Activated CD4-positive, alpha-beta memory T cell treated with anti-CD3 and anti-CD28 coated beads for 36 hours (primary cell): ENCODE measurements at regions not wholly inside any gene's neighbourhood (a gene's known extent, or its start where the extent isn't known, plus 50 kb on each side); places are given as distances from the start of the nearest gene placed in this dataset.

ENCODE experiments used
- CTCF ChIA-PET: fragments of 350-600 bp; sonication (Branson Sonifier 250); formaldehyde crosslinking; loops from one replicate; lab custom pipeline; 2021; ENCODE audit warnings: antibody characterized with exemption, inconsistent platforms; lab: Charles Lee
- POLR2A ChIA-PET: fragments of 350-600 bp; sonication (Branson Sonifier 250); formaldehyde crosslinking; loops from one replicate; lab custom pipeline; 2021; ENCODE audit warnings: antibody characterized with exemption; lab: Charles Lee
- DNase-seq: peaks from one replicate; pipeline ENCODE4 v3.0.0-alpha.2; 2020
- H3K27ac Mint-ChIP-seq: one replicate; pipeline ENCODE4 v1.8.0; 2021; ENCODE audit warnings: mixed read lengths
- H3K27me3 Mint-ChIP-seq: one replicate; pipeline ENCODE4 v1.8.0; 2021; ENCODE audit warnings: mixed read lengths
- H3K36me3 Mint-ChIP-seq: one replicate; pipeline ENCODE4 v1.8.0; 2021; ENCODE audit warnings: mixed read lengths
- H3K4me1 Mint-ChIP-seq: one replicate; pipeline ENCODE4 v1.8.0; 2021; ENCODE audit warnings: low read depth, mixed read lengths
- H3K4me3 Mint-ChIP-seq: one replicate; pipeline ENCODE4 v1.8.0; 2021; ENCODE audit warnings: mild to moderate bottlenecking, mixed read lengths
- H3K9me3 Mint-ChIP-seq: one replicate; pipeline ENCODE4 v1.8.0; 2021; ENCODE audit warnings: mixed read lengths
- intact Hi-C: fragments of 100-400 bp; cut with micrococcal nuclease; formaldehyde crosslinking; loops from one replicate; pipeline ENCODE4 v1.15.1; 2023

DNA sequence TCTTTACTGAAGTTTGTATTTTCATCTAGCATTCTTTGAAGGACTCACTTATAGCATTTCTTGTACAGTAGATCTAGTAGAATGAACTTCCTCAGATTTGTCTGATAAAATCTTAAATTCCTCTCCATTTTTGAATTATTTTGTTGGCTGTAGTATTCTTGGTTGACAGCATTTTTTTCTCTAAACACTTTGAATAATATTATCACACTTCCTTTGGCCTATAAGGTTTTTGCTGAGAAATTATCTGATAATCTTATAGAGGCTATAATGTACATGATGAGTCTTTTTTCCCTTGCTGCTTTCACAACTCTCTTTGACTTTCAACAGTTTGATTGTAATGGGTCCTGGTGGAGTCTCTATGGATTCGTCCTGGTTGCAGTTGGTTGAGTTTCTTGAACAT is 169.5 kb downstream of the NOL4 start:
- DNase-seq: no peak
- H3K9me3 Mint-ChIP-seq: peaks cover 33% of the 10 kb centered on the region
- POLR2A ChIA-PET: no interaction called here
- CTCF ChIA-PET: no interaction called here
- H3K4me3 Mint-ChIP-seq: no peak overlapping the region
- no peaks in the 10 kb centered on the region for H3K4me1 Mint-ChIP-seq
- no peaks in the 10 kb centered on the region for H3K36me3 Mint-ChIP-seq
- no peaks in the 10 kb centered on the region for H3K27me3 Mint-ChIP-seq
- intact Hi-C loops: no loop called here
- no peak overlapping the region for H3K27ac Mint-ChIP-seq

DNA sequence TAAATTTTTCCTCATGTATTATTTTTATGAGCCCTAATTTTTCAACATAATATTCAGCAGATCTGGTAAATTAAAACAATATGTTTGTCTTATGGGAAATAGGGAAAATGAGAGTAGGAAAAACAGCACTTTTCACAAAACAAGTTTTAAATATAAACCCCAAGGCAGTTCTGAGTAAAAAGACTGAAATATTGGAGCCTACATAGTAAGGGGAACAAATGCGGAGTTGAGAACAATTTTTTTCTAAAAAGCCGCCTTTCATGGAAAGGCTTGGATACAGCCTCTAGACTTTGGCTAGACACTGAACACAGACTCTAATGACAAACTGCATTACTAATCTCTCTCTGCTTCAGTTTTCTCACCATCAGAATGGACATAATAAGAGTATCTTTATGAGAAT is 174.1 kb downstream of the NOL4 start:
- Mint-ChIP-seq H3K27me3 (no peaks in the 10 kb centered on the region), H3K27ac (no peak overlapping the region), H3K4me1 (no peaks in the 10 kb centered on the region), H3K4me3 (no peak overlapping the region), H3K9me3 (peaks cover 18% of the 10 kb centered on the region), H3K36me3 (no peaks in the 10 kb centered on the region)
- POLR2A ChIA-PET: no interaction called here
- intact Hi-C loops: no loop called here
- DNase-seq: no peak
- CTCF ChIA-PET: no interaction called here

DNA sequence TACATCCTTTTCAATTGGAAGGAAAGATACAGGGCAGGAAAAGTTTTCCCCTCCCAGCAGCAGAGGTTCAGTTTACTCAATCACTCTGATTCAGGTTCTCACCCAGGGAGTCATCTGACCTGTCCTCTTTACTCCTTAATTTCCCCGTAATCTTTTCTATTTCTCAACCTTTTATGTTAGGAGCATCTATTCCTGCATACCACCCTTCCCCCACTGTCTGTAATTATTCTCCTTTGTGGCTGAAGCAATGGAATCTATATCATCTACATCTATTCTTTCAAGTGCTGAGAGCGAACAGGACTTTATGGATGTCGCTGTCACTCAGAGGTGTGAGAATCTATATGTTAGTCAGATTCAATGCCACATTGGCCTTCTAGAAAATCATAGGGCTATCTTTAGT is 175.2 kb downstream of the NOL4 start:
- ChIA-PET POLR2A (no interaction called here), CTCF (no interaction called here)
- H3K4me3 Mint-ChIP-seq: no peak overlapping the region
- no peaks in the 10 kb centered on the region for H3K36me3 Mint-ChIP-seq
- DNase-seq: no peak
- H3K4me1 Mint-ChIP-seq: no peaks in the 10 kb centered on the region
- intact Hi-C loops: no loop called here
- no peak overlapping the region for H3K27ac Mint-ChIP-seq
- no peaks in the 10 kb centered on the region for H3K27me3 Mint-ChIP-seq
- H3K9me3 Mint-ChIP-seq: peaks cover 9% of the 10 kb centered on the region

DNA sequence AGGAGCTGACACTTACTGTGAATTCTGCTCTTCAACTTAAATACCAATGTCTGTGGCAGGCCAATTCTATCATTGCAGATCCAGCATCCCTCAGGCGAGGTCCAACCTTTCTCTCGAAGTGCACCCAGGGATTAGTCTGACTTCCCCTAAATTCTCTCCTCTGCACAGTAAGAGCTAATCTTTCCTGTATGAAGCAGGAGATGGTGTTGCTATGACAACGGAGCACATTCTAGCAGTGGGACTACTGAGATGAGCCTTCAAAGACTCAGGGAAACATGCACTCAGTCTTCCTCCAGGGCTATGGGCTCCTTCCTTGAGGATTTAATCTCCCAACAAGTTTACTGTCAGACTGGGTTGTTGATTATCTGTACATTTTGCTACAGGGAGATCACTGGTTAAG is 176.3 kb downstream of the NOL4 start:
- no peak overlapping the region for H3K4me3 Mint-ChIP-seq
- H3K9me3 Mint-ChIP-seq: peaks cover 6% of the 10 kb centered on the region
- H3K36me3 Mint-ChIP-seq: no peaks in the 10 kb centered on the region
- no peak for DNase-seq
- CTCF ChIA-PET: no interaction called here
- H3K4me1 Mint-ChIP-seq: no peaks in the 10 kb centered on the region
- H3K27ac Mint-ChIP-seq: no peak overlapping the region
- POLR2A ChIA-PET: no interaction called here
- intact Hi-C loops: no loop called here
- no peaks in the 10 kb centered on the region for H3K27me3 Mint-ChIP-seq

DNA sequence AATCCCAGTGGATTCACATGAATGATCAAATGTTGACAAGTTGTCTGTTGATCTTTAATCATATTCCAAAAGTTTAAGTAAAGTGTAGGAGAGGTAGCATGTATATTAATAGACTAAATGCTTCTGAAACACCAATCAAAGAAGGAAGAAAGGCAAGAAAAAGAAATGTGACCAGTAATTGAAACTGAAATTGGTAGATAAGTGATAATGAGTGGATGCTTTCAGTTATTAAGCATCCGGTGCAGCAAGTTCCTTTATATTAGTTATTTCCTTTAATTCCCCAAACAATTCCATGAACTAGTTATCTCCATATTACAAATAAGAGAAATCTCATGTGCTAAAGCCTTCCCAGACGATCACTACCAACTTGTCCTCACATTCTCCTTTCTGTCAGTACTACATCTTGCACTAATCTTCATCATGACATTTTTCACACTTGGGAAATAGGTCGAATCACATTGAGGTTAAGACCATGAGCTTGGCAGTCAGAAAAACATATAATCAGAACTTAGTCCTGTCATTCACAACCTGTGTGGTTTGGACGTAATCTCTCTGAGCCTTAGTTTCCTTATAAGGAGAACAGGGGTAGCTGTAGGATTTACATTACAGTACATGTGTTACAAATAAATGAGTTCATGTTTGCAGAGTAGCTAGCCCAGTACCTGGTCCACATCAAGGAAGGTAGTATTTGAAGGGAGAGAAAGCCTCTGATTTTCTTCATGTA is 182.1 kb downstream of the NOL4 start:
- DNase-seq: no peak
- ChIA-PET POLR2A (no interaction called here), CTCF (no interaction called here)
- Mint-ChIP-seq H3K36me3 (no peaks in the 10 kb centered on the region), H3K4me1 (no peaks in the 10 kb centered on the region), H3K4me3 (no peak overlapping the region), H3K27me3 (no peaks in the 10 kb centered on the region), H3K27ac (no peak overlapping the region), H3K9me3 (peaks cover 7% of the 10 kb centered on the region)
- intact Hi-C loops: no loop called here

DNA sequence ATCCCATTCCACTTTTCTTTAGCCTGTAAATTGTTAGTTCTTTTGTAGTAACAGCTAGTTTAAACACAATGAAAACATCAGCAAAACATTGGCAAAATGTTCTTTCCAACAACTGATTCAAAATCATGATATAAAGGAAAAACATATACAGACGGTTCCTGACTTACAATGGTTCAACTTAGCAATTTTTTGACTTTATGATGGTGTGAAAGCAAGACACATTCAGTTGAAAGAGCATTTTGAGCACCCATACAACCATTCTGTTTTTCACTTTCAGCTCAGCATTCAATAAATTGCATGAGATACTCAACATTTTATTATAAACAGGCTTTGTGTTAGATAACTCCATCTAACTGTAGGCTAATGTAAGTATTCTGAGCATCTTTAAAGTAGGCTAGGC is 185.1 kb downstream of the NOL4 start:
- ChIA-PET CTCF (interaction anchor here (0.9 kb wide), 1 partner anchor 9 kb away, joined by 3 read pairs; no protein-coding TSS in a partner anchor), POLR2A (no interaction called here)
- H3K4me3 Mint-ChIP-seq: no peak overlapping the region
- intact Hi-C loops: no loop called here
- H3K4me1 Mint-ChIP-seq: no peaks in the 10 kb centered on the region
- peaks cover 9% of the 10 kb centered on the region for H3K9me3 Mint-ChIP-seq
- no peak overlapping the region for H3K27ac Mint-ChIP-seq
- no peaks in the 10 kb centered on the region for H3K27me3 Mint-ChIP-seq
- no peak for DNase-seq
- no peaks in the 10 kb centered on the region for H3K36me3 Mint-ChIP-seq

DNA sequence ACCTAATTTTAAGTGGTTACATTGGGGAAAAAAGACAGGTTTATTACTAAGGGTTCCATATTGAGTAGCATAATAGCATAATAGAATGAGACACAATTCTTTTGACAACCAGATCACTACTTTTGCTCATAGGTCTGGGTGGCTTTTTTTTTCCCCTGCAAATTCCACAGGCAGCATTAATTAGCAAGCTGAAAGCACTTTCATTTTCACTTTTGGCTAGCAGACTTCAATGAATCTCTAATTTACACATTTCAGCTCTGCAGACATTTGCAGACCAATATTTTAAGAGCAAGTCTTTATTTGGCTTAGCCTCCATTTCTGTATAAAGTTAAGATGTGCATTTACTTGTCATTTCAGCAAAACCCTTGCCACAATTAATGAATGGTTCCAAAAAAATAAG is 185.5 kb downstream of the NOL4 start:
- no peak overlapping the region for H3K4me3 Mint-ChIP-seq
- CTCF ChIA-PET: no interaction called here
- no peak overlapping the region for H3K27ac Mint-ChIP-seq
- H3K9me3 Mint-ChIP-seq: peaks cover 9% of the 10 kb centered on the region
- POLR2A ChIA-PET: no interaction called here
- intact Hi-C loops: no loop called here
- H3K4me1 Mint-ChIP-seq: no peaks in the 10 kb centered on the region
- DNase-seq: no peak
- no peaks in the 10 kb centered on the region for H3K27me3 Mint-ChIP-seq
- H3K36me3 Mint-ChIP-seq: no peaks in the 10 kb centered on the region

DNA sequence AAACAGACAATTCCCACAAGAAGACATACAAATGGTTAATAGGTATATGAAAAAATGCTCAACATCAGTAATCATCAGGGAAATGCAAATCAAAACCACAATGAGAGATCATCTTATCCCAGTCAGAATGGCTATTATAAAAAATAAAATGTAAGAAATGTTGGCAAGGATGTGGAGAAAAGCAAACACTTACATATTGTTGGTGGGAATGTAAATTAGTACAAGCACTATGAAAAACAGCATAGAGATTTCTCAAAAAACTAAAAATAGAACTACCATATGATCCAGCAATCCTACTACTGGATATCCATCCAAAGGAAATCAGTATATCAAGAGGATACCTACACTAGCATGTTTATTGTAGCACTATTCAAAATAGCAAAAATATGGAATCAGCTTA is 186.6 kb downstream of the NOL4 start:
- ChIA-PET CTCF (no interaction called here), POLR2A (no interaction called here)
- Mint-ChIP-seq H3K4me1 (no peaks in the 10 kb centered on the region), H3K27ac (no peak overlapping the region), H3K27me3 (no peaks in the 10 kb centered on the region), H3K36me3 (no peaks in the 10 kb centered on the region), H3K4me3 (no peak overlapping the region), H3K9me3 (peaks cover 16% of the 10 kb centered on the region)
- DNase-seq: no peak
- intact Hi-C loops: no loop called here

DNA sequence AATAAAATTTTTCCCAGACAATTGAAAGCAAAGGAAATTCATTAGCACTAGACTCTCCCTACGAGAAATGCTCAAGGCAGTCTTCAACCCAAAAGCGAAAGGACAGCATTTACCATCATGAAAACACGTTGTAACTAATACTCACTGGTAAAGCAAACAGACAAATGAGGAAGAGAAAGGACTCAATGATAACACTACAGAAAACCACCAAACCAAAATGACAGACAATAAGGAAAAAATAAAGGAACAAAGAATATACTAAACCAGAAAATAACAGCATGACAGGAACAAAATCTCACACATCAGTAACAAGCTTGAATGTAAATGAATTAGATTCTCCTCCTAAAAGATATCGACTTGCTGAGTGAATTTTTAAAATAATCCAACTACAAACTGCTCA is 190.7 kb downstream of the NOL4 start:
- no peak overlapping the region for H3K27ac Mint-ChIP-seq
- ChIA-PET POLR2A (no interaction called here), CTCF (no interaction called here)
- H3K27me3 Mint-ChIP-seq: no peaks in the 10 kb centered on the region
- no peaks in the 10 kb centered on the region for H3K4me1 Mint-ChIP-seq
- intact Hi-C loops: no loop called here
- no peak for DNase-seq
- H3K36me3 Mint-ChIP-seq: no peaks in the 10 kb centered on the region
- H3K4me3 Mint-ChIP-seq: no peak overlapping the region
- H3K9me3 Mint-ChIP-seq: peaks cover 25% of the 10 kb centered on the region

DNA sequence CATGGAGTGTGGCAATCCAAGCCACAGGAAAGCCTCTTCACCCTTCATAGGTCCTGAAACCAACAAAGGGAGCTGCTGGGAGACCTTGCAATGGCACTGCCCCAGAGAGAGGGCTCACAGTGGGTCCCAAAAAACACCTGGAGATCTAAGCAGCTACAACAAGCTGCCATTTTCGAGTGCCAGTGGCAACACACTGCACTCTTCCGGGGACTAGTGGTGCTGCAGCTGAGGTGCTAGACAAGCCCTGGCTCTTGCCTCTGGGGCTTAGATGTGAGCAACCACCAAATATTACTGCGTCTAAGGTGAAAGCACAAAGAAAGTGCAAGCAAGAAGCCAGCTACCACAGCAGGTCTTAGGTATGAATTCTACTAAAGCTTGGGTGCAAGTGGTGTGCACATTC is 192.9 kb downstream of the NOL4 start:
- Mint-ChIP-seq H3K36me3 (no peaks in the 10 kb centered on the region), H3K9me3 (peaks cover 25% of the 10 kb centered on the region), H3K4me1 (no peaks in the 10 kb centered on the region), H3K27me3 (no peaks in the 10 kb centered on the region), H3K4me3 (no peak overlapping the region), H3K27ac (no peak overlapping the region)
- intact Hi-C loops: no loop called here
- no peak for DNase-seq
- POLR2A ChIA-PET: no interaction called here
- CTCF ChIA-PET: no interaction called here

DNA sequence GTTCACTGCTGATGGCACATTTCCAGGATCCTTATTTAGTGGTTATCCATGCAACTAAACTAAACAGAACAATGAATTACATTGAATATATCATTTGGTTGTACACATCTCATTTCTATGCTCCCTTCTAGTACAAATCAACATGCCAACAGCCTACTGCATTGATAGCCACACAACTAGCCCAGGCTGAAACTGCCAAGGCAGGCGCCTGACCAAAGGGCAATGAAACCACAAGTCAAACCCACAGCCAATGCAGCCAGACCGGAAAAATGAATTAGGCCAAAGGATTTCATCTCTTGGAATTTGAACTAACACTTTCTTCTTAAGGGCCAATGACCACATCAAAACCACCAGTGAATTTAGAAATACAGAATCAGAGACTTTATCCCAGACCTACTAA is 196.4 kb downstream of the NOL4 start:
- H3K4me3 Mint-ChIP-seq: no peak overlapping the region
- H3K36me3 Mint-ChIP-seq: no peaks in the 10 kb centered on the region
- ChIA-PET POLR2A (no interaction called here), CTCF (no interaction called here)
- peaks cover 15% of the 10 kb centered on the region for H3K9me3 Mint-ChIP-seq
- H3K27me3 Mint-ChIP-seq: no peaks in the 10 kb centered on the region
- no peak for DNase-seq
- H3K4me1 Mint-ChIP-seq: no peaks in the 10 kb centered on the region
- intact Hi-C loops: no loop called here
- no peak overlapping the region for H3K27ac Mint-ChIP-seq

DNA sequence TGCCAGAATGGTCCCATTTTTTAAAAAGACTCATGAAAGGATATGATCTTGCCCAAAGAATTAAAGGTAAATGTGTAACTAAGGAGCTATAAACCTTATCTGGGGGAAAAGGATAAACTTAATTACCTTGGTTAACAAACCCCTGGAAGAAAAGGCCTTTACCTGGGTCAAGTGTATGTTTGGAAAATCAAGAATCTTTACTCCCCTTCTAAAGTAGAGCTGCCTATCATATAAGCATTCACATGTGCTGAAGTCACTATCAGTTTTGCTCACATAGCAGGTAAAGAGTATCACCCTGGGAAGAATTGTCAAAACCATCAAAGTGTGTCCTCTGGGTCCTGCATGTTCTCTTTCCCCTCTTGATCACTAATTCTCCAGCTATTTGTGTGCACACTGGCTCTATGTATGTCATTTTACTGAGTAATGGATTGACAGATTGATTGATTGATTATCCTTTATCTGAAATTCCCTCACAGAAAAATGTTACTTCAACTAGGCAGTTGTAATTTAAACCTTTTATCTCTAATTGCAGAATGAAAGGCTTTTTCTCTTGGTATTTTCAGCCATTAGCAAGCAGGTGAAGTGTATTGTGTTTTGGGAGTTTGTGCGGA is 199.4 kb downstream of the NOL4 start:
- Mint-ChIP-seq H3K4me1 (no peaks in the 10 kb centered on the region), H3K4me3 (no peak overlapping the region), H3K27me3 (no peaks in the 10 kb centered on the region), H3K36me3 (no peaks in the 10 kb centered on the region), H3K27ac (no peak overlapping the region), H3K9me3 (peaks cover 4% of the 10 kb centered on the region)
- no peak for DNase-seq
- intact Hi-C loops: no loop called here
- POLR2A ChIA-PET: no interaction called here
- CTCF ChIA-PET: no interaction called here

DNA sequence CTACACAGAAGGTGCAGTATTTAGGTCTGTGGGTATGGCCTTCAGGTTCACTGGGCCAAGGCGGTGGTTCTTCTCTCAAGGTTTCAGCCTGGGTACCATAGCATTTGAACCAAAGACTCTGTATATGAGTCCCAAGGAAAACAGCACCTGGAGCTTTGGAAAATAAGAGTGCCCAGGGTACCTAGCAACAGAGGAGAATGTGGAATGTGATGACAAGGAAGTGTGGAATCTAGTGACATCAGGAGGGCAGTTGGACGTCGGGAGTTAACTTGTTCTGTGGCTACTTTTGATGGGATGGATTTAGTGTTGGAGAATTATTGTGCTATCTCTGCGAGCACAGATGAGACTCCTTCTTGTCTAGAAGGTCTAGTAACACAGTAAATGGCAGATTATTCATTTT is 201.2 kb downstream of the NOL4 start:
- DNase-seq: no peak
- peaks cover 4% of the 10 kb centered on the region for H3K9me3 Mint-ChIP-seq
- H3K36me3 Mint-ChIP-seq: no peaks in the 10 kb centered on the region
- CTCF ChIA-PET: no interaction called here
- H3K4me3 Mint-ChIP-seq: no peak overlapping the region
- H3K27ac Mint-ChIP-seq: no peak overlapping the region
- no peaks in the 10 kb centered on the region for H3K4me1 Mint-ChIP-seq
- intact Hi-C loops: no loop called here
- POLR2A ChIA-PET: no interaction called here
- no peaks in the 10 kb centered on the region for H3K27me3 Mint-ChIP-seq
